ENCODE measurements at regions not wholly inside any gene's neighbourhood (a gene's known extent, or its start where the extent isn't known, plus 50 kb on each side); places are given as distances from the start of the nearest gene placed in this dataset.

- CTCF ChIA-PET = no interaction called here
- DNase-seq (ENCODE audit: low spot score) (no peak), ATAC-seq (no peak)
- no peaks in the 10 kb centered on the region for H3K4me1 Mint-ChIP-seq
- H3K27ac Mint-ChIP-seq = no peak overlapping the region
- POLR2A ChIA-PET = no interaction called here
- peaks cover 20% of the 10 kb centered on the region for H3K27me3 Mint-ChIP-seq (ENCODE audit: low read depth)
- H3K9me3 Mint-ChIP-seq = peaks cover 73% of the 10 kb centered on the region
- H3K4me3 Mint-ChIP-seq = no peak overlapping the region
- no peak for TF ChIP-seq MLX (CRISPR knock-in tag; IDR thresholded peaks at IDR 0.05)
- TF ChIP-seq NR2C2 (CRISPR knock-in tag; IDR thresholded peaks at IDR 0.05) = no peak
- TF ChIP-seq, protein P1, sequence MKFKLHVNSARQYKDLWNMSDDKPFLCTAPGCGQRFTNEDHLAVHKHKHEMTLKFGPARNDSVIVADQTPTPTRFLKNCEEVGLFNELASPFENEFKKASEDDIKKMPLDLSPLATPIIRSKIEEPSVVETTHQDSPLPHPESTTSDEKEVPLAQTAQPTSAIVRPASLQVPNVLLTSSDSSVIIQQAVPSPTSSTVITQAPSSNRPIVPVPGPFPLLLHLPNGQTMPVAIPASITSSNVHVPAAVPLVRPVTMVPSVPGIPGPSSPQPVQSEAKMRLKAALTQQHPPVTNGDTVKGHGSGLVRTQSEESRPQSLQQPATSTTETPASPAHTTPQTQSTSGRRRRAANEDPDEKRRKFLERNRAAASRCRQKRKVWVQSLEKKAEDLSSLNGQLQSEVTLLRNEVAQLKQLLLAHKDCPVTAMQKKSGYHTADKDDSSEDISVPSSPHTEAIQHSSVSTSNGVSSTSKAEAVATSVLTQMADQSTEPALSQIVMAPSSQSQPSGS (CRISPR knock-in tag; IDR thresholded peaks at IDR 0.05; ENCODE audit: borderline replicate concordance, low read depth) = no peak
- no peak for TF ChIP-seq STAT6 (CRISPR knock-in tag; conservative IDR thresholded peaks at IDR 0.05; ENCODE audit: low read depth)
- no peak for TF ChIP-seq ZNF219 (CRISPR knock-in tag; IDR thresholded peaks at IDR 0.05; ENCODE audit: borderline replicate concordance)
- no peak for TF ChIP-seq ZNF396 (CRISPR knock-in tag; IDR thresholded peaks at IDR 0.05; ENCODE audit: borderline replicate concordance)
- TF ChIP-seq, protein P2, sequence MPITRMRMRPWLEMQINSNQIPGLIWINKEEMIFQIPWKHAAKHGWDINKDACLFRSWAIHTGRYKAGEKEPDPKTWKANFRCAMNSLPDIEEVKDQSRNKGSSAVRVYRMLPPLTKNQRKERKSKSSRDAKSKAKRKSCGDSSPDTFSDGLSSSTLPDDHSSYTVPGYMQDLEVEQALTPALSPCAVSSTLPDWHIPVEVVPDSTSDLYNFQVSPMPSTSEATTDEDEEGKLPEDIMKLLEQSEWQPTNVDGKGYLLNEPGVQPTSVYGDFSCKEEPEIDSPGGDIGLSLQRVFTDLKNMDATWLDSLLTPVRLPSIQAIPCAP (CRISPR knock-in tag; IDR thresholded peaks at IDR 0.05) = no peak
- TF ChIP-seq, protein P3, sequence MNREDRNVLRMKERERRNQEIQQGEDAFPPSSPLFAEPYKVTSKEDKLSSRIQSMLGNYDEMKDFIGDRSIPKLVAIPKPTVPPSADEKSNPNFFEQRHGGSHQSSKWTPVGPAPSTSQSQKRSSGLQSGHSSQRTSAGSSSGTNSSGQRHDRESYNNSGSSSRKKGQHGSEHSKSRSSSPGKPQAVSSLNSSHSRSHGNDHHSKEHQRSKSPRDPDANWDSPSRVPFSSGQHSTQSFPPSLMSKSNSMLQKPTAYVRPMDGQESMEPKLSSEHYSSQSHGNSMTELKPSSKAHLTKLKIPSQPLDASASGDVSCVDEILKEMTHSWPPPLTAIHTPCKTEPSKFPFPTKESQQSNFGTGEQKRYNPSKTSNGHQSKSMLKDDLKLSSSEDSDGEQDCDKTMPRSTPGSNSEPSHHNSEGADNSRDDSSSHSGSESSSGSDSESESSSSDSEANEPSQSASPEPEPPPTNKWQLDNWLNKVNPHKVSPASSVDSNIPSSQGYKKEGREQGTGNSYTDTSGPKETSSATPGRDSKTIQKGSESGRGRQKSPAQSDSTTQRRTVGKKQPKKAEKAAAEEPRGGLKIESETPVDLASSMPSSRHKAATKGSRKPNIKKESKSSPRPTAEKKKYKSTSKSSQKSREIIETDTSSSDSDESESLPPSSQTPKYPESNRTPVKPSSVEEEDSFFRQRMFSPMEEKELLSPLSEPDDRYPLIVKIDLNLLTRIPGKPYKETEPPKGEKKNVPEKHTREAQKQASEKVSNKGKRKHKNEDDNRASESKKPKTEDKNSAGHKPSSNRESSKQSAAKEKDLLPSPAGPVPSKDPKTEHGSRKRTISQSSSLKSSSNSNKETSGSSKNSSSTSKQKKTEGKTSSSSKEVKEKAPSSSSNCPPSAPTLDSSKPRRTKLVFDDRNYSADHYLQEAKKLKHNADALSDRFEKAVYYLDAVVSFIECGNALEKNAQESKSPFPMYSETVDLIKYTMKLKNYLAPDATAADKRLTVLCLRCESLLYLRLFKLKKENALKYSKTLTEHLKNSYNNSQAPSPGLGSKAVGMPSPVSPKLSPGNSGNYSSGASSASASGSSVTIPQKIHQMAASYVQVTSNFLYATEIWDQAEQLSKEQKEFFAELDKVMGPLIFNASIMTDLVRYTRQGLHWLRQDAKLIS (CRISPR knock-in tag; IDR thresholded peaks at IDR 0.05; ENCODE audit: borderline replicate concordance) = no peak
- TF ChIP-seq CTCF (IDR thresholded peaks at IDR 0.05) = no peak
- no peak for TF ChIP-seq CBFB (CRISPR knock-in tag; IDR thresholded peaks at IDR 0.05; ENCODE audit: low read depth)
- no peak for TF ChIP-seq ZNF423 (CRISPR knock-in tag; IDR thresholded peaks at IDR 0.05)
- H3K36me3 Mint-ChIP-seq = peaks cover 61% of the 10 kb centered on the region
Measured at GRCh38 chr19:24002256-24002945, 84.6 kb upstream of the ZNF254 start.

- Mint-ChIP-seq H3K36me3 (peaks cover 57% of the 10 kb centered on the region), H3K27me3 (ENCODE audit: low read depth) (peaks cover 23% of the 10 kb centered on the region), H3K4me3 (no peak overlapping the region), H3K27ac (no peak overlapping the region), H3K9me3 (peaks cover 73% of the 10 kb centered on the region), H3K4me1 (no peaks in the 10 kb centered on the region)
- ATAC-seq (no peak), DNase-seq (ENCODE audit: low spot score) (no peak)
- ChIA-PET CTCF (no interaction called here), POLR2A (no interaction called here)
- no peak for TF ChIP-seq ZNF219 (CRISPR knock-in tag; IDR thresholded peaks at IDR 0.05; ENCODE audit: borderline replicate concordance)
- no peak for TF ChIP-seq ZNF232 (CRISPR knock-in tag; IDR thresholded peaks at IDR 0.05)
- TF ChIP-seq FOXJ3 (CRISPR knock-in tag; IDR thresholded peaks at IDR 0.05; ENCODE audit: borderline replicate concordance) = no peak
- TF ChIP-seq RELA (CRISPR knock-in tag; IDR thresholded peaks at IDR 0.05; ENCODE audit: borderline replicate concordance) = no peak
Measured at GRCh38 chr19:24003537-24003936, 83.5 kb upstream of the ZNF254 start.

Data from WTC11 (cell line).